HG02759 (cell line): ENCODE measurements at regions not wholly inside any gene's neighbourhood (a gene's known extent, or its start where the extent isn't known, plus 50 kb on each side); places are given as distances from the start of the nearest gene placed in this dataset.
"Not testable (repeated sequence)": the region's sequence is repeated elsewhere in the genome, so short reads cannot be mapped to it uniquely, and the experiment has no call there.

Experiments used
- ATAC-seq: cut with Tn5 transposase; IDR thresholded peaks from one replicate; pipeline ENCODE4 v1.9.1; 2021; ENCODE audit warnings: mild to moderate bottlenecking, moderate library complexity; ENCODE audit not compliant: unreplicated experiment

- no peak for ATAC-seq
Measured at GRCh38 chr7:67878808-67879207, 882.2 kb downstream of the TYW1 start.

DNA sequence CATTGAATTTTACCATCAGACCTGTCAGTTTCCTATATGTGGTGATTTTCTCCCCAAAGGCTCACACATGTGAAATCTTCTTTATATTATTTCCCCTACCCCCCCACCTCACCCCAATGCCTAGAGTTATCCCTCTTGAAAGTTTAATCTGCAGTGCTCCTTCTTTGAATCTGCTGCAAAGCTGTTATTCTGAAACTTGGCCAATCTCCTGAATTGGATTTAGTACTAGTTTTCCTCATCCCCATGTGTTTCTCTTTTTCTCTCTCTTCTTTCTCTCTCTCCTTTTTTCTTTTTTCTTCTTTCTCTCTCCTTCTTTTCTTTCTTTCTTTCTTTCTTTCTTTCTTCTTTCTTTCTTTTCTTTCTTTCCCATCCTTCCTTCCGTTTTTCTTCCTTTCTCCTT, 886.2 kb downstream of the TYW1 start:
- no peak for ATAC-seq

DNA sequence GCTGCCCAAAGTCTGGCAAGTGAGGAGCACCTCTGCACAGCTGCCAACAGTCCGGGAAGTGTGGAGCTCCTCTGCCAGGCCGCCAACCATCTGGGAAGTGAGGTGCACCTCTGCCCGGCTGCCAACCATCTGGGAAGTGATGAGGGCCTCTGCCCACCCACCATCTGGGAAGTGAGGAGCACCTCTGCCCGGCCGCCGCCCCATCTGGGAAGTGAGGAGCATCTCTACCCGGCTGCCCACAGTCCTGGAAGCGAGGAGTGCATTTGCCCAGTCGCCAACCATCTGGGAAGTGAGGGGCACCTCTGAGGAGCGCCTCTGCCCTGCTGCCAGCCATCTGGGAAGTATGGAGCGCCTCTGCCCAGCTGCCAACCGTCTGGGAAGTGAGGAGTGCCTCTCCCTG, 893.7 kb downstream of the TYW1 start:
- no peak for ATAC-seq

DNA sequence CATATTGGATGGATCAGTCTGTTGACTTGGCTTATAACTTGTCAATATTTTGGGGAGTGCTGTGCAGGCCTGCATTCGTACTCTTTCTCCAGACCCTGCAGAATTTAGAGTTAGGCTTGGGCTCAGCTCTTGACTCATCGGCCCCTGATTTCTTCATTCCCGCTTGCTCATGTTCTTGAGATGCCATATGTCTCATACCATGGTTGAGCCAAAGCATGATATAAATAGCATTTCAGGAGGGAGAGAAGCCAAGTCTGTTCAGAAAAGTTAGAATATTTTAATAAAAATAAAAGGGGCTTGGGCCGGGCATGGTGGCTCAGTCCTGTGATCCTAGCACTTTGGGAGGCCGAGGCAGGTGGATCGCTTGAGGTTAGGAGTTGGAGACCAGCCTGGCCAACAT, 898.1 kb downstream of the TYW1 start:
- ATAC-seq, result no peak

GRCh38 chr7:67896721-67897120, 900.1 kb downstream of the TYW1 start:
- ATAC-seq, result no peak

DNA sequence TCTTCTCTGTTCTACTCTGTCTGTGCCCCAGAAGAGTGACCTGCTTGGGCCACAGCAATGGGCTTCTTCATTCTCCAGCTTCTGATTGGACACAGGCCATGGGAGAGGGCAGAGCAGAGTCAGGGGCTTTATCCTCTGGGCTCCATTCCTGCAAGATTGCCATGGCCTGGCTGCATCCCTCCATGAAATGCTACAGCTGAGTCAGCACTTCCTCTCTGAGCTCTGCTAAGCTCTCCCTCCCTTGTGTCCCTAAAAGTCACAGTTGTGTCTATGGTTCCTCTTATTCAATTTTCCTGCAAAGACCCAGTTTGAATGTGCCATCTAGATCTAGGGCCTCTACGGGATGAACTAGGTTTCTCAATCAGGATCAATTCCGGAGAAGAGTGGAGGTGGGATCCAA, 903.8 kb downstream of the TYW1 start:
- no peak for ATAC-seq

DNA sequence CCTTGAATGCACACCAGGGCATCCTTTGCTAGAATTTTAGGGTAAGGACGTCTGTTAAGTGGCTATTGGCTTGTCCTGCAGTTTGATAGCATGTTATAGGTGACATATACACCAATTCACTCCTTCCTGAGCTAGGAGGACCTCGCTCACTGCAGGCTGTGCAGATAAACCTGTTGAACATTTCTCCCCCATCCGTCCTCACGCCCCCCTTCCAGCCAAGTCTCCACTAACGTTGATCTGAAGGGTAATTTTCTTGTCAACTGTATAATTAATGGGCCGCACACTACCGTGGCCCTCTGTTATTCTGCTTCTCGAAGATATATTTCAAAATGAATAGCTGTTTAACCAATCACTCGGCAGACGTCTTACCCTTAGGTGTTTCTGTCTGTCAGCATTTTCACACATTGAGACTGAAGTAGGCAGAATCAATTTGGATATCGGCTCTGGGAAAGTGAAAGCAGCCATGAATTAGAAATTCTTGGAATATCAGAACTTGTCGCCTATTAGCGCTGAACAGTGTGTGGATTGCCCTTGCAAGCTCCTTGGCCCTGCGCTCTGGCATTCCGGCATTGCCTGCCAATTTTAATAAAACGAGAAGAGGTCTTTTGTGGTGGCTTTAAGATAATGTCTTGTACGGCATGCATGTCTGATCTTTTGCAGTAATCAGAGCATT, 905.3 kb downstream of the TYW1 start:
- ATAC-seq, result no peak

DNA sequence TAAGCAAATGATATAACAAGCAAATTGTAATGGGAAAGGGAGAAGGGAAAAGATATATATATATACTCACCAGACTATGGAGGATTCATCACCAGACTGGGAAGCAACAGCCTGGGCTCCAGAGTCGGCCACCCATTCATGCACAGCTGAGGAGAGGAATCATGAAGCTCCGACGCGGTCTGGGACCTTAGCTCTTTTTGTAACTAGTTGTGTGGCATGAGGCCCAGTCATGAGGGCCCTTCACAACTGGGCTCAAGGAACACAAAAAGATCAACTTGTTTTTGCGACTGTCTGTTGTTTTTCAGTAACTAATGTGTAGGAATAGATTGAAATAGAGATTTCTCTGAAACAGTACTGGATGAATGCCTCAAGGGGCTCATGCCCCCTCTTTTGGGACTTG, 911.2 kb downstream of the TYW1 start:
- no peak for ATAC-seq

DNA sequence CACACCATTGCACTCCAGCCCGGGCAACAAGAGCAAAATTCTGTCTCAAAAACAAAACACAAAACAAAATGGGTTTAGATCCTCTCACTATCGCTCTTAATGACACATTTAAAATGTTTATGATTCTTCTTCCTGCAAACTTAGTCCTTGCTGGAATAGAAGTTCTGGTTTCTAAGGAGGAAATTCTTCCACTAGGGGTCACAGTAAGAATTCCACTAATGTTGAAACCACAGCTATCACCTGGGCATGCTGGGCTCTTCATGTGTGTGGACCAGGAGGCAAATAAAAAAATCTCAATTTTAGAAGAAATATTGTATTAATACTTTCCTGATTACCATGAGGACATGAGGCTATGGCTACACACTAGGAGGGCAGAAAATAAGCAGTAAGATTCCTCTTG, 915.8 kb downstream of the TYW1 start:
- no peak for ATAC-seq

GRCh38 chr7:67913604-67914003, 917.0 kb downstream of the TYW1 start:
- no peak for ATAC-seq

DNA sequence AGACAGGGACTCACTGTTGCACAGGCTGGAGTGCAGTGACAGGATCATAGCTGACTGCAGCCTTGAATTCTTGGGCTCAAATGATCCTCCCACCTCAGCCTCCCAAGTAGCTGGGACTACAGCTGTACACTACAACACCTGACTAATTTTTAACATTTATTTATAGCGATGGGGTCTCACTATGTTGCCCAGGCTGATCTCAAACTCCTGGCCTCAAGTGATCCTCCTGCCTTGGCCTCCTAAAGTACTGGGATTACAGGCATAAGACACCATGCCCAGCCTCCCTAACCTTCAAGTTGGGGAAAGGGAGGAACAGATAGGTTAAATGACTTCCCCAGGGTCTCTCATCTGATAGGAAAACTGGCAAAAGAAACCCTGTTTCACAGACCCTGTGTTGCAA, 919.5 kb downstream of the TYW1 start:
- ATAC-seq, result not testable (repeated sequence)

DNA sequence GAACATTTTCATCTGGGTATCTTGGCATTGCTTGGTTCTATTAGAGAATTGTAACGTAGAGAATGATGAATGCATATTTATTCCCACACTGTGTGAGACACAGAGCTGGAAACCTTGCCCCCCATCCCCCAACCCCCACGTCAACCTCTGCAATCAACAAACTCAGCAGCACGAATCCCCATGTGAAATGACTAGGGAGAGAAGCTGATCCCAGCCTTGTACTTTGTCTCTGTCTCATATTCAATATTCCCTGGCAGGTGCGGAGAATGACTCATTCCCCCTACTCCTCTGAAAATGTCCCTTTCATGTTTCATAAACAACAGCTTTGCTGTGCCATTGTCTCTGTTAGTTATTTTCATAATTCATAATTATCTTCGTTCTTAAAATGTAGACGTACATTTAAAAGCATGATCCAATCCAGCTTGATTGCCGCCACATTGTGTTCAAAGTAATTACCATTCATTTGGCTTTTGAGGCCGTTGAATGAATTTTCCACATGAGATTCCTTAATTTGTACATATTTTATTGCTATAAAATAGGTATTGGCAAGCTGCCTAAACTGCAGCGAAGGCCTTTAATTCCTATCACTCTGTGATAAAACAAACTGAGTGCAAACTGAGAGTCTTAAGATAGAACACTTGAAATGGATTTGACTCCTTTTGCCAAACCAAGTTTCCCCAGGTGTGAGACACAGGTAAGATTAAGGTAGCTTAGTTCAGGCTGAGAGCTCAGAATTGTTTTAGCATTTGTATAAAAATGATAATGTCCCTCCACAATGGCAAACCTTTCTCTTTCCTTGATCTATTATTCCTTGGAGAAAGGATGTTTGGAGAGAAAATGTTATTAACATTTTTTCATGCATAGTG, 920.2 kb downstream of the TYW1 start:
- no peak for ATAC-seq

DNA sequence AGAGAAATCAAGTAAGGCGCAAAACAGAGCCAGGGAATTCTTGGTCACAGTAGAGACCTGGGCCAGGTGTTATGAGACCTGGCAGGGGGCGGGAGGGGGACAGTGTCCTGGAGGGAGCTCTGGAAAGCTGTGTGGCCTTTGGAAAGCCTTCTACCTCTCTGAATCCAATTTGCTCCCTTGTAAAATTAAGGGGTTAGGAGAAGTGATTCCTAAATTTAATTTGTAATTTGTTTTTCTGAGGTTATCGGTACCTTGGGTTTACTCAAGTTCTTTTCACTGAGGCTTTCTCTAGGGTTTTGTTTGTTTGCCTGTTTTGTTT, 920.8 kb downstream of the TYW1 start:
- ATAC-seq, result no peak

- no peak for ATAC-seq
Measured at GRCh38 chr7:67918158-67918557, 921.5 kb downstream of the TYW1 start.

DNA sequence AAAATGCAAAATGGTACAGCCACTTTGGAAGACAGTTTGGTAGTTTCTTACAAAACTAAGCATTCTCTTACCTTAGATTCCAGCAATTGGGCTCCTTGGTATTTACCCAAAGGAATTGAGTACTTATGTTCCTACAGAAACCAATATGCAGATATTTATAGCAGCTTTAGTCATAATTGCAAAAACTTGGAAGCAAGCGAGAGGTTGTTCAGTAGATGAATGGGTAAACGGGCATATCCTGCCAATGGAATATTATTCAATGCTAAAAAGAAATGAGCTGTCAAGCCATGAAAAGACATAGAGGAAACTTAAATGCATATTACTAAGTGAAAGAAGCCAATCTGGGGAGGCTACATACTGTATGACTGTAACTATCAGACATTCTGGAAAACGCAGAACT, 926.7 kb downstream of the TYW1 start:
- no peak for ATAC-seq

GRCh38 chr7:67928141-67928540, 931.5 kb downstream of the TYW1 start:
- no peak for ATAC-seq

GRCh38 chr7:67936447-67936846, 939.8 kb downstream of the TYW1 start:
- not testable (repeated sequence) for ATAC-seq

GRCh38 chr7:67940400-67940799, 943.8 kb downstream of the TYW1 start:
- ATAC-seq, result no peak

GRCh38 chr7:67947191-67947590, 950.6 kb downstream of the TYW1 start:
- no peak for ATAC-seq

- no peak for ATAC-seq
Measured at GRCh38 chr7:67947646-67948045, 951.0 kb downstream of the TYW1 start.

- no peak for ATAC-seq
Measured at GRCh38 chr7:67950321-67951083, 953.9 kb downstream of the TYW1 start.

GRCh38 chr7:67955061-67955460, 958.4 kb downstream of the TYW1 start:
- no peak for ATAC-seq
